H1 (cell line): ENCODE measurements at regions not wholly inside any gene's neighbourhood (a gene's known extent, or its start where the extent isn't known, plus 50 kb on each side); places are given as distances from the start of the nearest gene placed in this dataset.

ENCODE experiments used
- CTCF ChIA-PET: fragments of 300-600 bp; sonication (Branson Sonifier 250); formaldehyde crosslinking; loops from one replicate; lab custom pipeline; 2021; ENCODE audit not compliant: partially characterized antibody; lab: Charles Lee
- POLR2A ChIA-PET: fragments of 300-600 bp; sonication (Branson Sonifier 250); formaldehyde crosslinking; loops from one replicate; lab custom pipeline; 2021; ENCODE audit warnings: inconsistent platforms; ENCODE audit not compliant: partially characterized antibody; lab: Charles Lee
- DNase-seq, 2 experiments: peaks; one replicate each; pipeline versions ENCODE4 v3.0.0 to v3.0.0-alpha.2; 2010 to 2022; ENCODE audit warnings: low spot score in 2 of 2, low read depth in 1 of 2, mixed read lengths in 1 of 2
- FAIRE-seq: peaks from 2 replicates; lab custom pipeline; 2011; peaks lifted over from hg19 to GRCh38; lab: Jason Lieb, UNC
- H2AFZ ChIP-seq: 2 replicates; pipeline ENCODE4 v1.8.1; 2012; ENCODE audit warnings: low read length, inconsistent platforms
- H2AK5ac ChIP-seq: 2 replicates; pipeline ENCODE4 v1.6.1; 2013; ENCODE audit warnings: low read depth, low read length
- H2BK120ac ChIP-seq: replicated peaks from 2 replicates; pipeline ENCODE3; 2013; ENCODE audit warnings: low read depth, low read length, inconsistent platforms
- H2BK12ac ChIP-seq: 2 replicates; pipeline ENCODE4 v1.6.1; 2013; ENCODE audit warnings: low read depth, low read length
- H2BK15ac ChIP-seq: 2 replicates; pipeline ENCODE4 v1.6.1; 2013; ENCODE audit warnings: low read length
- H2BK20ac ChIP-seq: 2 replicates; pipeline ENCODE4 v1.6.1; 2013; ENCODE audit warnings: low read length
- H2BK5ac ChIP-seq: 2 replicates; pipeline ENCODE4 v1.6.1; 2013; ENCODE audit warnings: low read depth, low read length
- H3K14ac ChIP-seq: 2 replicates; pipeline ENCODE4 v1.6.1; 2013; ENCODE audit warnings: inconsistent platforms; ENCODE audit not compliant: insufficient read length
- H3K18ac ChIP-seq: 2 replicates; pipeline ENCODE4 v1.6.1; 2013; ENCODE audit warnings: low read length; ENCODE audit errors: extremely low read depth
- H3K23ac ChIP-seq: 2 replicates; pipeline ENCODE4 v1.6.1; 2013; ENCODE audit warnings: inconsistent platforms; ENCODE audit not compliant: insufficient read length
- H3K23me2 ChIP-seq: 2 replicates; pipeline ENCODE4 v1.6.1; 2013; ENCODE audit warnings: low read depth, low read length
- H3K27ac ChIP-seq: 2 replicates; pipeline ENCODE4 v1.6.1; 2011; ENCODE audit warnings: low read depth, low read length, inconsistent platforms
- H3K27me3 ChIP-seq, 4 experiments: replicated peaks in 1 of 4; 1 replicate in 1 of 4; 2 replicates in 3 of 4; pipeline versions ENCODE4 v1.6.1 to v1.8.1; 2011 to 2013; ENCODE audit warnings: low read length in 3 of 4, mild to moderate bottlenecking in 3 of 4, inconsistent platforms in 2 of 4, mixed read lengths in 2 of 4, moderate library complexity in 1 of 4; ENCODE audit not compliant: control insufficient read depth in 3 of 4, insufficient read depth in 3 of 4; ENCODE audit errors: extremely low read depth in 1 of 4
- H3K36me3 ChIP-seq, 4 experiments: 2 replicates each; pipeline versions ENCODE4 v1.6.1 to v1.8.1; 2011 to 2013; ENCODE audit warnings: mild to moderate bottlenecking in 4 of 4, low read length in 3 of 4, moderate library complexity in 2 of 4, control low read depth in 1 of 4, inconsistent platforms in 1 of 4; ENCODE audit not compliant: insufficient read depth in 4 of 4, control insufficient read depth in 2 of 4
- H3K4ac ChIP-seq: replicated peaks from 2 replicates; pipeline ENCODE3; 2013; ENCODE audit warnings: low read length, low read depth, mixed read lengths, inconsistent platforms; ENCODE audit not compliant: insufficient read length
- H3K4me1 ChIP-seq, 4 experiments: replicated peaks in 1 of 4; 1 replicate in 1 of 4; 2 replicates in 3 of 4; pipeline versions ENCODE4 v1.6.1 to v1.8.1; 2011 to 2013; ENCODE audit warnings: low read length in 3 of 4, inconsistent platforms in 2 of 4, mixed read lengths in 1 of 4; ENCODE audit not compliant: insufficient read depth in 4 of 4, control insufficient read depth in 3 of 4
- H3K4me2 ChIP-seq, 2 experiments: 2 replicates each; pipeline versions ENCODE4 v1.6.1 to v1.8.1; 2011 to 2013; ENCODE audit warnings: low read depth in 2 of 2, low read length in 2 of 2, control low read depth in 1 of 2, inconsistent platforms in 1 of 2, mild to moderate bottlenecking in 1 of 2; ENCODE audit not compliant: insufficient read depth in 1 of 2
- H3K4me3 ChIP-seq, 4 experiments: fragments of 200-600, 300-600 bp in 1 of 4; sonication (generic), shearing (Covaris generic), sonication (Bioruptor Twin) in 1 of 4; 2 replicates each; pipeline versions ENCODE4 v1.5.1 to v1.8.1; 2011 to 2016; ENCODE audit warnings: low read length in 4 of 4, low read depth in 3 of 4, control low read depth in 2 of 4, inconsistent platforms in 2 of 4, mild to moderate bottlenecking in 2 of 4, mixed read lengths in 1 of 4, moderate library complexity in 1 of 4; ENCODE audit not compliant: insufficient read depth in 2 of 4; ENCODE audit errors: extremely low read depth in 1 of 4
- H3K56ac ChIP-seq: replicated peaks from 2 replicates; pipeline ENCODE3; 2013; ENCODE audit warnings: low read depth, mild to moderate bottlenecking, mixed read lengths, low read length, inconsistent platforms; ENCODE audit not compliant: insufficient read length
- H3K79me1 ChIP-seq: 2 replicates; pipeline ENCODE4 v1.6.1; 2013; ENCODE audit warnings: low read depth, low read length, control low read depth
- H3K79me2 ChIP-seq, 2 experiments: 2 replicates each; pipeline versions ENCODE4 v1.6.1 to v1.8.1; 2012 to 2013; ENCODE audit warnings: low read length in 2 of 2, mild to moderate bottlenecking in 2 of 2, inconsistent platforms in 1 of 2; ENCODE audit not compliant: insufficient read depth in 2 of 2, control insufficient read depth in 1 of 2
- H3K9ac ChIP-seq, 4 experiments: replicated peaks in 1 of 4; 1 replicate in 1 of 4; 2 replicates in 3 of 4; pipeline versions ENCODE4 v1.6.1 to v1.8.1; 2011 to 2013; ENCODE audit warnings: low read depth in 3 of 4, low read length in 3 of 4, control low read depth in 2 of 4, mild to moderate bottlenecking in 2 of 4, moderate library complexity in 2 of 4, inconsistent platforms in 1 of 4; ENCODE audit errors: extremely low read depth in 1 of 4
- H3K9me3 ChIP-seq, 2 experiments: 2 replicates each; pipeline versions ENCODE4 v1.6.1 to v1.8.1; 2012 to 2013; ENCODE audit warnings: mild to moderate bottlenecking in 2 of 2, moderate library complexity in 2 of 2, control low read depth in 1 of 2, inconsistent platforms in 1 of 2, low read depth in 1 of 2, low read length in 1 of 2, mixed read lengths in 1 of 2; ENCODE audit not compliant: insufficient read depth in 2 of 2
- H4K20me1 ChIP-seq, 2 experiments: replicated peaks in 1 of 2; 2 replicates each; pipeline versions ENCODE3 to v1.8.1; 2011 to 2013; ENCODE audit warnings: inconsistent platforms in 2 of 2, low read length in 2 of 2, mild to moderate bottlenecking in 1 of 2; ENCODE audit not compliant: insufficient read depth in 2 of 2, control insufficient read depth in 1 of 2
- H4K5ac ChIP-seq: 2 replicates; pipeline ENCODE4 v1.6.1; 2013; ENCODE audit warnings: low read length, low read depth, mixed read lengths, inconsistent platforms; ENCODE audit not compliant: insufficient read length
- H4K8ac ChIP-seq: 2 replicates; pipeline ENCODE4 v1.8.0; 2013; ENCODE audit warnings: mild to moderate bottlenecking, moderate library complexity, low read length, inconsistent platforms; ENCODE audit not compliant: insufficient read depth; ENCODE audit errors: extremely low read depth
- H4K91ac ChIP-seq: replicated peaks from 2 replicates; pipeline ENCODE3; 2013; ENCODE audit warnings: low read length, mixed read lengths, inconsistent platforms; ENCODE audit not compliant: insufficient read length
- BACH1 ChIP-seq: IDR thresholded peaks from 2 replicates; pipeline ENCODE4 v1.6.1; 2012; ENCODE audit warnings: low read length, improper control_type of control experiment
- CBX5 ChIP-seq: fragments of 300-800, 300-1000 bp; sonication (generic); IDR thresholded peaks from 2 replicates; pipeline ENCODE4 v1.7.1; 2016; ENCODE audit warnings: antibody characterized with exemption, low read length, low read depth
- CEBPB ChIP-seq: IDR thresholded peaks from 2 replicates; pipeline ENCODE4 v1.6.1; 2012; ENCODE audit warnings: low read depth, low read length
- CREB1 ChIP-seq: IDR thresholded peaks from 2 replicates; pipeline ENCODE4 v1.6.1; 2012; ENCODE audit warnings: inconsistent platforms
- EP300 ChIP-seq, 2 experiments: IDR thresholded peaks; 1 replicate in 1 of 2; 2 replicates in 1 of 2; pipeline ENCODE4 v1.6.1; 2011 to 2012; ENCODE audit warnings: low read depth in 2 of 2, low read length in 2 of 2, mild to moderate bottlenecking in 2 of 2, borderline replicate concordance in 1 of 2, inconsistent platforms in 1 of 2, moderate library complexity in 1 of 2
- EZH2 ChIP-seq: fragments of 200-600 bp; sonication (generic); IDR thresholded peaks from 2 replicates; pipeline ENCODE4 v1.7.1; 2012; ENCODE audit warnings: low read depth, mild to moderate bottlenecking, moderate library complexity, low read length, inconsistent platforms; ENCODE audit not compliant: severe bottlenecking
- GABPA ChIP-seq: IDR thresholded peaks from 2 replicates; pipeline ENCODE4 v1.6.1; 2011; ENCODE audit warnings: mild to moderate bottlenecking, low read length, moderate library complexity, borderline replicate concordance; ENCODE audit not compliant: insufficient read depth
- MAX ChIP-seq: IDR thresholded peaks from 2 replicates; pipeline ENCODE4 v1.6.1; 2012; ENCODE audit warnings: inconsistent platforms
- PHF8 ChIP-seq: fragments of 200-600 bp; sonication (generic); conservative IDR thresholded peaks from 2 replicates; pipeline ENCODE4 v1.7.1; 2012; ENCODE audit warnings: low read depth, mild to moderate bottlenecking, inconsistent platforms, low read length, moderate library complexity
- RFX5 ChIP-seq: IDR thresholded peaks from 2 replicates; pipeline ENCODE4 v1.6.1; 2011; ENCODE audit warnings: low read depth, low read length, improper control_type of control experiment, borderline replicate concordance
- RNF2 ChIP-seq: fragments of 200-900, 300-1000 bp; sonication (generic); IDR thresholded peaks from 2 replicates; pipeline ENCODE4 v1.7.1; 2016; ENCODE audit warnings: borderline replicate concordance, low read depth, mild to moderate bottlenecking, antibody characterized with exemption, low read length; ENCODE audit not compliant: poor library complexity, severe bottlenecking; ENCODE audit errors: missing control alignments
- SAP30 ChIP-seq: fragments of 300-600 bp; sonication (generic); IDR thresholded peaks from 2 replicates; pipeline ENCODE4 v1.7.1; 2012; ENCODE audit warnings: low read length, moderate library complexity, mild to moderate bottlenecking, inconsistent platforms; ENCODE audit not compliant: insufficient read depth, insufficient replicate concordance
- SIRT6 ChIP-seq: IDR thresholded peaks from one replicate; pipeline ENCODE4 v1.7.1; 2012; ENCODE audit warnings: low read length, inconsistent platforms
- ZNF274 ChIP-seq: IDR thresholded peaks from 2 replicates; pipeline ENCODE4 v1.7.0; 2012; ENCODE audit warnings: low read length, borderline replicate concordance; ENCODE audit errors: extremely low read depth
- WGBS, 2 experiments: shearing (Covaris generic) in 1 of 2; methylation state at CpG; one replicate each; pipeline versions ENCODE4 v1.1.6 to v1.1.7; 2013 to 2015; ENCODE audit warnings: low lambda C conversion rate in 2 of 2, mixed read lengths in 2 of 2, inconsistent platforms in 1 of 2, low coverage in 1 of 2, missing lambda C conversion rate in 1 of 2; ENCODE audit not compliant: insufficient replicate concordance in 2 of 2, insufficient coverage in 1 of 2, insufficient read length in 1 of 2; ENCODE audit errors: extremely low coverage in 1 of 2, missing lambda C conversion rate in 1 of 2; 5-methylcytosine and 5-hydroxymethylcytosine counted together

- CTCF ChIA-PET, result no interaction called here
- Histone ChIP-seq H3K9ac (no peak overlapping the region), H3K27me3 (no peaks in the 10 kb centered on the region), H4K91ac (no peak overlapping the region), H3K14ac (no peak overlapping the region), H3K9me3 (no peaks in the 10 kb centered on the region), H4K8ac (no peak overlapping the region), H3K79me2 (no peaks in the 10 kb centered on the region), H2BK120ac (no peak overlapping the region), H3K23ac (no peak overlapping the region), H3K4me2 (no peak overlapping the region), H2AK5ac (no peak overlapping the region), H2BK5ac (no peak overlapping the region), H3K4ac (no peak overlapping the region), H2BK12ac (no peak overlapping the region), H3K4me1 (no peaks in the 10 kb centered on the region), H3K27ac (no peak overlapping the region), H4K20me1 (no peaks in the 10 kb centered on the region), H3K18ac (no peak overlapping the region), H3K4me3 (no peak overlapping the region), H3K56ac (no peak overlapping the region), H2BK15ac (no peak overlapping the region), H3K36me3 (no peaks in the 10 kb centered on the region), H2BK20ac (no peak overlapping the region), H4K5ac (no peak overlapping the region), H3K79me1 (no peaks in the 10 kb centered on the region), H2AFZ (no peak overlapping the region), H3K23me2 (no peaks in the 10 kb centered on the region)
- no peak for FAIRE-seq
- POLR2A ChIA-PET, result no interaction called here
- 47% methylated on average over 2 of the region's 2 CpGs; no CpG with 5 or more reads in 1 of the 2 experiments for WGBS, 2 experiments
- no peak for DNase-seq
- TF ChIP-seq MAX (no peak), BACH1 (no peak), RFX5 (no peak), EZH2 (no peak), EP300 (IDR thresholded peaks at IDR 0.05; ENCODE audit: borderline replicate concordance in 1 of 2, low read depth in 2 of 2, low read length in 2 of 2) (no peak), SAP30 (no peak), RNF2 (no peak), CEBPB (no peak), CBX5 (no peak), GABPA (no peak), CREB1 (no peak), ZNF274 (no peak), PHF8 (no peak), SIRT6 (no peak)
These were observed 567.2 kb downstream of the SNAPC1 start for GRCh38 chr14:62329427-62329826.
